Breast epithelium (tissue), 3 donors: ENCODE measurements at regions not wholly inside any gene's neighbourhood (a gene's known extent, or its start where the extent isn't known, plus 50 kb on each side); places are given as distances from the start of the nearest gene placed in this dataset.

Experiments
- CTCF ChIP-seq, 3 donors: fragments of 450-650 bp; IDR thresholded peaks; one replicate each; pipeline ENCODE4 v1.5.1; 2016 to 2017; ENCODE audit warnings: antibody characterized with exemption in 3 of 3, mild to moderate bottlenecking in 3 of 3, moderate library complexity in 3 of 3
- POLR2A ChIP-seq: fragments of 450-650 bp; IDR thresholded peaks from one replicate; pipeline ENCODE4 v1.6.1; 2016; ENCODE audit warnings: antibody characterized with exemption, mild to moderate bottlenecking, moderate library complexity
- POLR2AphosphoS5 ChIP-seq, 3 donors: sonication (generic); formaldehyde crosslinking; IDR thresholded peaks; one replicate each; pipeline ENCODE4 v1.6.1; 2017; ENCODE audit warnings: antibody characterized with exemption in 3 of 3

GRCh38 chr11:80281194-80281593, 840.4 kb upstream of the TENM4 start:
- TF ChIP-seq CTCF (IDR thresholded peaks at IDR 0.05) = no peak
- TF ChIP-seq POLR2A = no peak
- TF ChIP-seq POLR2AphosphoS5 (IDR thresholded peaks at IDR 0.05) = no peak
